Mesothelial cell of epicardium (in vitro differentiated cells): ENCODE measurements at regions not wholly inside any gene's neighbourhood (a gene's known extent, or its start where the extent isn't known, plus 50 kb on each side); places are given as distances from the start of the nearest gene placed in this dataset.
A peak's percentile ranks its signal among the peaks of the same experiment; 100 is the strongest.

Experiments
- DNase-seq, 2 experiments: peaks; one replicate each; pipeline ENCODE4 v3.0.0; 2021; ENCODE audit warnings: low spot score in 2 of 2; ENCODE audit not compliant: unreplicated experiment in 2 of 2
- H3K27ac Mint-ChIP-seq: 2 replicates; pipeline ENCODE4 v1.8.0; 2021; ENCODE audit warnings: mixed read lengths
- H3K27me3 Mint-ChIP-seq: 2 replicates; pipeline ENCODE4 v1.8.0; 2021; ENCODE audit warnings: low read depth, mixed read lengths
- H3K36me3 Mint-ChIP-seq: 2 replicates; pipeline ENCODE4 v1.8.0; 2021; ENCODE audit warnings: mixed read lengths
- H3K4me1 Mint-ChIP-seq: 2 replicates; pipeline ENCODE4 v1.8.0; 2021; ENCODE audit warnings: mixed read lengths
- H3K4me3 Mint-ChIP-seq: 2 replicates; pipeline ENCODE4 v1.8.0; 2021; ENCODE audit warnings: mild to moderate bottlenecking, moderate library complexity, mixed read lengths
- H3K9me3 Mint-ChIP-seq: 2 replicates; pipeline ENCODE4 v1.8.0; 2021; ENCODE audit warnings: mixed read lengths
- TF ChIP-seq, protein P1 (sequence below): fragments of 200-600 bp; sonication (generic); IDR thresholded peaks from one replicate; pipeline ENCODE4 v1.5.0; 2021; ENCODE audit warnings: antibody characterized with exemption; ENCODE audit not compliant: unreplicated experiment

GRCh38 chr21:35329940-35330660, 281.0 kb upstream of the RUNX1 start:
- H3K9me3 Mint-ChIP-seq: no peaks in the 10 kb centered on the region
- H3K4me1 Mint-ChIP-seq: peaks cover 7% of the 10 kb centered on the region
- peaks cover 2% of the 10 kb centered on the region for H3K27me3 Mint-ChIP-seq
- no peaks in the 10 kb centered on the region for H3K36me3 Mint-ChIP-seq
- H3K27ac Mint-ChIP-seq: no peak overlapping the region
- no peak for DNase-seq
- no peak overlapping the region for H3K4me3 Mint-ChIP-seq
- TF ChIP-seq, protein P1, sequence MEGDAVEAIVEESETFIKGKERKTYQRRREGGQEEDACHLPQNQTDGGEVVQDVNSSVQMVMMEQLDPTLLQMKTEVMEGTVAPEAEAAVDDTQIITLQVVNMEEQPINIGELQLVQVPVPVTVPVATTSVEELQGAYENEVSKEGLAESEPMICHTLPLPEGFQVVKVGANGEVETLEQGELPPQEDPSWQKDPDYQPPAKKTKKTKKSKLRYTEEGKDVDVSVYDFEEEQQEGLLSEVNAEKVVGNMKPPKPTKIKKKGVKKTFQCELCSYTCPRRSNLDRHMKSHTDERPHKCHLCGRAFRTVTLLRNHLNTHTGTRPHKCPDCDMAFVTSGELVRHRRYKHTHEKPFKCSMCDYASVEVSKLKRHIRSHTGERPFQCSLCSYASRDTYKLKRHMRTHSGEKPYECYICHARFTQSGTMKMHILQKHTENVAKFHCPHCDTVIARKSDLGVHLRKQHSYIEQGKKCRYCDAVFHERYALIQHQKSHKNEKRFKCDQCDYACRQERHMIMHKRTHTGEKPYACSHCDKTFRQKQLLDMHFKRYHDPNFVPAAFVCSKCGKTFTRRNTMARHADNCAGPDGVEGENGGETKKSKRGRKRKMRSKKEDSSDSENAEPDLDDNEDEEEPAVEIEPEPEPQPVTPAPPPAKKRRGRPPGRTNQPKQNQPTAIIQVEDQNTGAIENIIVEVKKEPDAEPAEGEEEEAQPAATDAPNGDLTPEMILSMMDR: no peak

GRCh38 chr21:35328856-35329455, 279.9 kb upstream of the RUNX1 start:
- TF ChIP-seq, protein P1: no peak
- Mint-ChIP-seq H3K27me3 (peaks cover 2% of the 10 kb centered on the region), H3K4me3 (no peak overlapping the region), H3K36me3 (no peaks in the 10 kb centered on the region), H3K9me3 (no peaks in the 10 kb centered on the region), H3K27ac (no peak overlapping the region), H3K4me1 (peaks cover 17% of the 10 kb centered on the region)
- no peak for DNase-seq

GRCh38 chr21:35326677-35327076, 277.6 kb upstream of the RUNX1 start:
- no peak for DNase-seq
- Mint-ChIP-seq H3K27ac (no peak overlapping the region), H3K9me3 (no peaks in the 10 kb centered on the region), H3K36me3 (no peaks in the 10 kb centered on the region), H3K4me1 (peaks cover 17% of the 10 kb centered on the region), H3K27me3 (peaks cover 2% of the 10 kb centered on the region), H3K4me3 (no peak overlapping the region)
- TF ChIP-seq, protein P1: no peak

DNA sequence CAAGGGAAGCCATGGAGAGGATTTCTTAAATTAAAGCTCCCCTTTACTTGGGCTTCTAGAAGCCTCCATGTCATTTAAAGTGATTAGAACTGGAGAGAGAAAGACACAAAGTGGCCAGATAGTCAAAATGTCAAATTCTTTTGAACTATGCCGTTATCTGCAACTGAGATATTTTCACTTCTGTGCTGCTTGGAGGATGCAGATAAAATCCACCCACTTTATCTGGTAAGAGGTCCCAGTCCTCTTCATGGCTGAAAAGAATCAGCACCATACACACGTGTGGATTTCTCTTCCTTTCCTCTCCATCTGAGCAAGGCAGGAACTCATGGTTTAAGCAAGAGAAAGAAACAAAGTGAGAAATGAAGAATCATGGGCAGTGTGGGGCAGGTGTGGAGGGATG, 276.9 kb upstream of the RUNX1 start:
- Mint-ChIP-seq H3K36me3 (no peaks in the 10 kb centered on the region), H3K27me3 (peaks cover 2% of the 10 kb centered on the region), H3K4me1 (peaks cover 18% of the 10 kb centered on the region), H3K27ac (no peak overlapping the region), H3K9me3 (no peaks in the 10 kb centered on the region), H3K4me3 (no peak overlapping the region)
- TF ChIP-seq, protein P1: no peak
- no peak for DNase-seq

DNA sequence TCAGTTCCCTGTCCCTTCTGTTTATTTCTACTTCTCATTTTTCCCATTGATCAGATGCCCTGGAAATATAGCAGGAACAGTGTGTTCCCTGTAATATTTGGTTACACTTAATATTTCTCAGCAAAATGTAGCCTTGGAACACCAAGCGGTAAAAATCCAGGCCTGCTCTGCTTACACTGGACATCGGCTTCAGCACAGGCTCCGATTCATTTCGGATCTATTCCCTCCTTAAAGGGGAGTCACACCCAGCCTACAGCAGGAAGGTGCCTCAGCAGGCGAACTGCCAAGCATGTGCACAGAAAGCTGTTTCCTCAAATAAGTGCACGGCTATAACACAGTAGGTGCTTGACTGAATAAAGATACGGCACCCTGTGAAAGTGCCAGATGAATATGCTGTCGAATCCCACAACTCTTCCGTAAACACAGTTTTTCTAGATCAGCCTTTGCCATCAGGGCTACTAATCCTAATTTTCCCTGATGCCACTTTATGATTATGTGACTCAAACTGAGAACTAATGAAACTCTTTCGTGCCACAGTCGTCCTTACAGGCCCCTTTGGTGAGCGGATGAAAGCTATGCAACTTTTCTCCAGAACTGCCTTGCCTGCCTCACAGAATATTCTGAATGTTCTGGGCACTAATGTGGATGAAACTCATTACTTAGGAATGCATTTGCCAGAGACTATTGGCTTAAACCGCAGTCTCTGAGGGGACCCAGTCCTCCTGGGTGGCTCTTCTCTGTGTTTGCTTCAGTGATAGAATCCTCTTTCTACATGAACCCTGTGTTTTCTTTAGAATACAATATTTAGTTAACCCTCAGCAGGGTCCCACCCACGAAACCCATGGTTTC, 275.5 kb upstream of the RUNX1 start:
- no peaks in the 10 kb centered on the region for H3K9me3 Mint-ChIP-seq
- peaks cover 21% of the 10 kb centered on the region for H3K4me1 Mint-ChIP-seq
- DNase-seq: no peak
- peak overlapping the region; percentile 8 for H3K27ac Mint-ChIP-seq
- TF ChIP-seq, protein P1: no peak
- H3K4me3 Mint-ChIP-seq: no peak overlapping the region
- H3K27me3 Mint-ChIP-seq: peaks cover 2% of the 10 kb centered on the region
- H3K36me3 Mint-ChIP-seq: no peaks in the 10 kb centered on the region
